ENCODE measurements at regions not wholly inside any gene's neighbourhood (a gene's known extent, or its start where the extent isn't known, plus 50 kb on each side); places are given as distances from the start of the nearest gene placed in this dataset.

DNA sequence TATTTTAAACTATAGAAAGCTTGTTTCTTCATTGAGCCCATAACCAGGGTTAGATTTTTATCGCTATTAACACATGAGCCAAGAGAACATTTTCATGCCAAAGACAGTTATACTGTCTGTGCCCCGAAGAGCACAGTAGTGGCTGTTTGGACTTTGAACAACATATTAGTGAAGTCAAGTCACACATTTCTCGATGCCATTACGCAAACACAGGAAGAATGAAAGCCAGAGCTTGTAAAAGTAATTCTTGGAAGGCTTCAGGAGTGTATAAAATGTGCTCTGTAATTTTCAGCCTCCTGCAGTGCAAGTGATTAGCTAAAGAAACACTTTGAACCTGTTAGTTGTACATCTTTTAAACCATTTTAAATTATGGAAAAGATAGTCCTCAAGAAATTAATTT lies 590.7 kb upstream of the PITX2 start:
- no peak for DNase-seq (ENCODE audit: low spot score)
- H3K9me3 Mint-ChIP-seq (ENCODE audit: low read depth), result no peaks in the 10 kb centered on the region
- peaks cover 9% of the 10 kb centered on the region for H3K27me3 Mint-ChIP-seq (ENCODE audit: low read depth)
- H3K4me3 Mint-ChIP-seq (ENCODE audit: unreplicated experiment), result no peak overlapping the region
- H3K27ac Mint-ChIP-seq (ENCODE audit: unreplicated experiment), result no peak overlapping the region
- no peaks in the 10 kb centered on the region for H3K36me3 Mint-ChIP-seq (ENCODE audit: low read depth)
- TF ChIP-seq, protein P1, sequence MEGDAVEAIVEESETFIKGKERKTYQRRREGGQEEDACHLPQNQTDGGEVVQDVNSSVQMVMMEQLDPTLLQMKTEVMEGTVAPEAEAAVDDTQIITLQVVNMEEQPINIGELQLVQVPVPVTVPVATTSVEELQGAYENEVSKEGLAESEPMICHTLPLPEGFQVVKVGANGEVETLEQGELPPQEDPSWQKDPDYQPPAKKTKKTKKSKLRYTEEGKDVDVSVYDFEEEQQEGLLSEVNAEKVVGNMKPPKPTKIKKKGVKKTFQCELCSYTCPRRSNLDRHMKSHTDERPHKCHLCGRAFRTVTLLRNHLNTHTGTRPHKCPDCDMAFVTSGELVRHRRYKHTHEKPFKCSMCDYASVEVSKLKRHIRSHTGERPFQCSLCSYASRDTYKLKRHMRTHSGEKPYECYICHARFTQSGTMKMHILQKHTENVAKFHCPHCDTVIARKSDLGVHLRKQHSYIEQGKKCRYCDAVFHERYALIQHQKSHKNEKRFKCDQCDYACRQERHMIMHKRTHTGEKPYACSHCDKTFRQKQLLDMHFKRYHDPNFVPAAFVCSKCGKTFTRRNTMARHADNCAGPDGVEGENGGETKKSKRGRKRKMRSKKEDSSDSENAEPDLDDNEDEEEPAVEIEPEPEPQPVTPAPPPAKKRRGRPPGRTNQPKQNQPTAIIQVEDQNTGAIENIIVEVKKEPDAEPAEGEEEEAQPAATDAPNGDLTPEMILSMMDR (IDR thresholded peaks at IDR 0.05), result no peak
- no peaks in the 10 kb centered on the region for H3K4me1 Mint-ChIP-seq (ENCODE audit: low read depth)

DNA sequence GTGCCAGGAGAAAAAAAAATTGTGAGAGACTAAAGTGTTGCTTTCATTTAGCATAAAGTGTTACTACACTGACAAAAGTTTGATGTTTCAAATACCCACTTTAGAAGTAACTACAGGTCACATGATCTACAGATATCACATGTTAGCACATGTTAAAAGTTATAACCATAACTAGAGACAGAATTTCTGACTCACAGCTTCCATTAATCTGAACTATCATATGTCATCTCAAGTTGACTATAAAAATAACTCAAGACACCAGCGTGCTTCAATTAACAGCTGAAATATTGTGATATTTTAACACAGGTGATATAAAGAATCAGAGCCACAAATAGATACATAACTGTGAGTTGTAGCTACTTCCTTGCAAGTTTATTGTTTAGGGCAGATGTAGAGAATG lies 591.5 kb upstream of the PITX2 start:
- H3K27ac Mint-ChIP-seq (ENCODE audit: unreplicated experiment), result no peak overlapping the region
- no peaks in the 10 kb centered on the region for H3K9me3 Mint-ChIP-seq (ENCODE audit: low read depth)
- no peaks in the 10 kb centered on the region for H3K4me1 Mint-ChIP-seq (ENCODE audit: low read depth)
- H3K27me3 Mint-ChIP-seq (ENCODE audit: low read depth), result peaks cover 13% of the 10 kb centered on the region
- TF ChIP-seq, protein P1 (IDR thresholded peaks at IDR 0.05), result no peak
- H3K4me3 Mint-ChIP-seq (ENCODE audit: unreplicated experiment), result no peak overlapping the region
- no peaks in the 10 kb centered on the region for H3K36me3 Mint-ChIP-seq (ENCODE audit: low read depth)
- DNase-seq (ENCODE audit: low spot score), result no peak

DNA sequence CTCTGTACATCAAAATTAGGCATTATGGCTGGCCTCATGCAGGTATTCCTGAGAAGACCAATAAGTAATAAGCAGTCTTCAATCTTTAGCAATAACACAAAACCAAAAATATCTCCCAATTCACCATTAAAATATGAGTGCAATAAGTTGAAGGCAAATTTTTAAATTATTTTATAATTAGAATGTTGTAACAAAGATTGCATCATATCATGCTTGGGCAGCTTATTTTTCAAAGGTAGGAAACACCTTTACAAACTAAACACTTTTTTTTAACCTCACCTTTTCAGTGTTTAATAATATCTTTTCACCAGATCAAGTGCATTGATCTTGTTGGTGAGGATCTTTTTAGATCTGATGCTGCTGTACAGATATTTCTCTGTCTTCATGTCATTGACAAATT lies 592.9 kb upstream of the PITX2 start:
- TF ChIP-seq, protein P1 (IDR thresholded peaks at IDR 0.05), result no peak
- Mint-ChIP-seq H3K9me3 (ENCODE audit: low read depth) (no peaks in the 10 kb centered on the region), H3K27me3 (ENCODE audit: low read depth) (peaks cover 16% of the 10 kb centered on the region), H3K4me1 (ENCODE audit: low read depth) (no peaks in the 10 kb centered on the region), H3K36me3 (ENCODE audit: low read depth) (no peaks in the 10 kb centered on the region), H3K4me3 (ENCODE audit: unreplicated experiment) (no peak overlapping the region), H3K27ac (ENCODE audit: unreplicated experiment) (no peak overlapping the region)
- DNase-seq (ENCODE audit: low spot score), result no peak

DNA sequence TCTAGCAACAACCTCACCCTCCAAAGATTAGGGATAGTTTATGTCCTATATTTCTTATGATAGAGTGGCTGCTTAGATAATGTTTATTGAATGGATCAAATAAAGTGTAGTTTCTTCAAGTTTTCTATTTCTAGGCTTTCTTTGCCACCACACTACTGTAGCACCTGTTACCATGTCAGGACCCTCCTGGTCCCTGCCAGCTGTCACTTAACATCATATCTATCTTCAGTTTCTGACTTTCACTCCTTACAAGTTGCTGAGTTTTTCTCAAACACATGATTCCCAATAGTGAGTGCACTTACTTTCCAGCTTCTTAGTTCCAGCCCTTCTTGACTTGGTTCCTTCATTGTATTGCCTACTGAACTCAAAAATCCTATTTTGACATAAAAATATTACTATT lies 593.9 kb upstream of the PITX2 start:
- Mint-ChIP-seq H3K27me3 (ENCODE audit: low read depth) (peaks cover 17% of the 10 kb centered on the region), H3K9me3 (ENCODE audit: low read depth) (no peaks in the 10 kb centered on the region), H3K4me3 (ENCODE audit: unreplicated experiment) (no peak overlapping the region), H3K4me1 (ENCODE audit: low read depth) (no peaks in the 10 kb centered on the region), H3K27ac (ENCODE audit: unreplicated experiment) (no peak overlapping the region), H3K36me3 (ENCODE audit: low read depth) (no peaks in the 10 kb centered on the region)
- TF ChIP-seq, protein P1 (IDR thresholded peaks at IDR 0.05), result no peak
- DNase-seq (ENCODE audit: low spot score), result no peak

DNA sequence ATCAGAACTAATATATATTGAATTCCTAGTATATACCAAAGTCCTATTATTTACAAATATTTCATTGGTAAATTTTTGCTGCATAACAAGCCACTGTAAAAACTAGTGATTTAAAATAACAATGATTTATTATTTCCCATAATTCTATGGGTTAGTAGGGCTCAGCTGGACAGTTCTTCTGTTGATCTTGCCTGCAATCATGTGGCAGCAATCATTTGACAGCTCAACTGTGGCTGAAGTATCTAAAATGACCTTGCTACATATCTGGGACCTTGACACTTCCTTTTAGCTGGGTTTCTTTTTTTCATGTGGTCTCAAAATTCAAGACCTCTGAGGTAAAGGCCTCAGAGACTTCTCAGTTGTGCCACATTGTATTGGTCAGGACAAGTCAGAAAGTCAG lies 598.5 kb upstream of the PITX2 start:
- TF ChIP-seq, protein P1 (IDR thresholded peaks at IDR 0.05), result no peak
- no peaks in the 10 kb centered on the region for H3K36me3 Mint-ChIP-seq (ENCODE audit: low read depth)
- H3K27ac Mint-ChIP-seq (ENCODE audit: unreplicated experiment), result no peak overlapping the region
- H3K4me1 Mint-ChIP-seq (ENCODE audit: low read depth), result no peaks in the 10 kb centered on the region
- H3K27me3 Mint-ChIP-seq (ENCODE audit: low read depth), result peaks cover 16% of the 10 kb centered on the region
- H3K4me3 Mint-ChIP-seq (ENCODE audit: unreplicated experiment), result no peak overlapping the region
- no peak for DNase-seq (ENCODE audit: low spot score)
- no peaks in the 10 kb centered on the region for H3K9me3 Mint-ChIP-seq (ENCODE audit: low read depth)
